PC-3 (cell line): ENCODE measurements at regions not wholly inside any gene's neighbourhood (a gene's known extent, or its start where the extent isn't known, plus 50 kb on each side); places are given as distances from the start of the nearest gene placed in this dataset.

Experiments
- CTCF ChIP-seq: fragments of 300-600 bp; sonication (generic); conservative IDR thresholded peaks from 2 replicates; pipeline ENCODE4 v1.5.1; 2017; ENCODE audit warnings: antibody characterized with exemption, low read depth, mild to moderate bottlenecking, low read length
- EZH2 ChIP-seq: fragments of 300-600 bp; sonication (generic); IDR thresholded peaks from one replicate; pipeline ENCODE4 v1.6.1; 2017; ENCODE audit warnings: antibody characterized with exemption, mild to moderate bottlenecking, low read length; ENCODE audit not compliant: unreplicated experiment

- no peak for TF ChIP-seq CTCF
- TF ChIP-seq EZH2: no peak
Observed at GRCh38 chr5:173765029-173765644, 123.0 kb upstream of the CPEB4 start.
